Left lung (tissue), 4 donors: ENCODE measurements at regions not wholly inside any gene's neighbourhood (a gene's known extent, or its start where the extent isn't known, plus 50 kb on each side); places are given as distances from the start of the nearest gene placed in this dataset.

Experiments
- ATAC-seq: fragments of 200-7000 bp; cut with Tn5 transposase; one replicate; pipeline ENCODE4 v1.9.1; 2020; ENCODE audit warnings: moderate library complexity
- DNase-seq, 4 donors: peaks; one replicate each; pipeline ENCODE4 v3.0.0-alpha.2; 2013 to 2020
- H3K27ac ChIP-seq, 2 donors: fragments of 200-600 bp; sonication (generic) in 1 of 2; one replicate each; pipeline versions ENCODE4 v1.5.0 to v1.8.0; 2020 to 2021
- H3K27me3 ChIP-seq, 2 donors: fragments of 200-600 bp; sonication (generic) in 1 of 2; one replicate each; pipeline versions ENCODE4 v1.5.0 to v1.8.0; 2020 to 2021
- H3K36me3 ChIP-seq, 2 donors: fragments of 200-600 bp; sonication (generic) in 1 of 2; one replicate each; pipeline versions ENCODE4 v1.5.0 to v1.8.0; 2020 to 2021
- H3K4me1 ChIP-seq, 2 donors: fragments of 200-600 bp; one replicate each; pipeline ENCODE4 v1.8.0; 2021
- H3K4me3 ChIP-seq, 2 donors: fragments of 200-600 bp; sonication (generic) in 1 of 2; one replicate each; pipeline versions ENCODE4 v1.5.0 to v1.8.0; 2020 to 2021; ENCODE audit warnings: mild to moderate bottlenecking in 1 of 2
- H3K9me3 ChIP-seq, 2 donors: fragments of 200-600 bp; sonication (generic) in 1 of 2; one replicate each; pipeline versions ENCODE4 v1.5.0 to v1.8.0; 2020 to 2021
- intact Hi-C, 2 donors: fragments of 100-400 bp; cut with DNase I; formaldehyde crosslinking; loops; one replicate each; pipeline versions ENCODE4 v1.11.2 to v1.14.2; 2022
- TF ChIP-seq, protein P1 (sequence below), 2 donors: fragments of 200-600 bp; sonication (generic) in 1 of 2; IDR thresholded peaks; one replicate each; pipeline versions ENCODE4 v1.5.0 to v1.8.0; 2021; ENCODE audit warnings: antibody characterized with exemption in 2 of 2
- donor health status: DM: no; HTN: yes; CAD: no.
- donor health status: DM: no; HTN: no; CAD: no.

DNA sequence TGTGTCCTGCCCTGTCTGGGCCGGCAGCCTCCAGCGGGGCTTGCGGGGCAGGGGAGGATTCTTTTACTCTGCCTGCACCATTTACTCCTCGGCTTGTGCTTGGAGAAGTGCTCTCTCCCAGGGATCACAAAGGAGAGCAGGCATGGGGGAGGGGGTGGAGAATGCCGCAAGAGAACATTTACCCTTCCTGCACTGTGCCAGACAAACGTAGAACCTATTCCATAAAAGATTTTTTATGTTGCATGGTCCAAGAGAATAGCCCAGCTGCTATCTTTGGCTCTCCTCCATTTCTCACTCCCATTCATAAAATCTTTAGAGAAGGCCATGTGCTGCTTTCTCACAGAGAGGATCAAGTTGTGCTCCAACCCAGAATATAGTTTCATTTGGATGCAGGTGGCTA lies 159.4 kb downstream of the SPTSSA start:
- Histone ChIP-seq H3K27me3 (no peaks in the 10 kb centered on the region), H3K27ac (no peak overlapping the region)
- ATAC-seq = no peak

DNA sequence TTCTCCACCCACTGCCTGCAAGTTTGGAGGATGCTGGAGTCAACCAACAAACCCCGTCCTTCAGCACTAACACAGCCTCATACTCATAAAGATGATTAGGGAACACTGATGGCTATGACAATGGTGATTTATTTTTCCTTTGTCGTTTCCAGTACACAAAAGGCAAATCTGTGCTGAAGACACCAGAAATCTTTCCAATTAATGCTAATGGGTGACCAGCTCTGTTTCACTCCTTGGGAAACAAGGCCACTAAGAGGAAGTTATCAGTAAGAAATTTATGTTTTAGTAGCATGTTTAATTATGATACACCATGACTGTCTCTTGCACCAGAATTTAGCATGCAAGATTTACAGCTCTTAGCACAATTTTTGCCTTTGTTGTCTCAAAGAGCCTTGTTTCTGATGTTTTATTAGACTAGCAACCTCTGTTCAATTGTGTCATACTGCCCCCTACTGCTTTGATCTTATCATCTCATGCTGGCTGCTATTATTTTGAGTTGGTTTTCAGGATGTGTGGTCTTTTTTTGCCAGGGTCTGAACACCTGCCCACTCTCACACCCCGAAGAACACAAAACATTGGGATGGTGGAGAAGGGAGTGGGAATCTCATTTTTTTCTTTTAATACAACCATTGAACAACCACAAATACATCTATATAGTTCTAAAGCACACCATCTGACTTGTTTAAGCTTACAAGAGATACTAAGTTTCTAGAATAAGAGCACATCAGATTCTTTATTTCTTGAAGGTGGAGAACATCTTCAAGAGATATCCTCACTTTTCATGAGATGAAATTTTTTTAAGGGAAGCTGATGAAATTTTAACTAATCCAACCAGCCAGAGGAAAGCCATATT lies 160.9 kb downstream of the SPTSSA start:
- no peaks in the 10 kb centered on the region for H3K27me3 ChIP-seq

More for the DNA sequence above, 159.4 kb downstream of the SPTSSA start:
- intact Hi-C loops = loop anchor here in 1 of 2 donors (10.0 kb wide), 1 partner anchor 458 kb away; no protein-coding TSS in a partner anchor
- TF ChIP-seq, protein P1, sequence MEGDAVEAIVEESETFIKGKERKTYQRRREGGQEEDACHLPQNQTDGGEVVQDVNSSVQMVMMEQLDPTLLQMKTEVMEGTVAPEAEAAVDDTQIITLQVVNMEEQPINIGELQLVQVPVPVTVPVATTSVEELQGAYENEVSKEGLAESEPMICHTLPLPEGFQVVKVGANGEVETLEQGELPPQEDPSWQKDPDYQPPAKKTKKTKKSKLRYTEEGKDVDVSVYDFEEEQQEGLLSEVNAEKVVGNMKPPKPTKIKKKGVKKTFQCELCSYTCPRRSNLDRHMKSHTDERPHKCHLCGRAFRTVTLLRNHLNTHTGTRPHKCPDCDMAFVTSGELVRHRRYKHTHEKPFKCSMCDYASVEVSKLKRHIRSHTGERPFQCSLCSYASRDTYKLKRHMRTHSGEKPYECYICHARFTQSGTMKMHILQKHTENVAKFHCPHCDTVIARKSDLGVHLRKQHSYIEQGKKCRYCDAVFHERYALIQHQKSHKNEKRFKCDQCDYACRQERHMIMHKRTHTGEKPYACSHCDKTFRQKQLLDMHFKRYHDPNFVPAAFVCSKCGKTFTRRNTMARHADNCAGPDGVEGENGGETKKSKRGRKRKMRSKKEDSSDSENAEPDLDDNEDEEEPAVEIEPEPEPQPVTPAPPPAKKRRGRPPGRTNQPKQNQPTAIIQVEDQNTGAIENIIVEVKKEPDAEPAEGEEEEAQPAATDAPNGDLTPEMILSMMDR (IDR thresholded peaks at IDR 0.05) = no peak
- H3K4me1 ChIP-seq = no peaks in the 10 kb centered on the region
- H3K36me3 ChIP-seq = no peaks in the 10 kb centered on the region
- DNase-seq = peak in 2 of 4 donors; percentile 37 to 68
- no peak overlapping the region for H3K4me3 ChIP-seq
- no peaks in the 10 kb centered on the region for H3K9me3 ChIP-seq

GRCh38 chr14:34300330-34300729 lies 161.7 kb downstream of the SPTSSA start:
- no peak for DNase-seq
- TF ChIP-seq, protein P1 (IDR thresholded peaks at IDR 0.05) = no peak
- intact Hi-C loops = loop anchor here in 1 of 2 donors (10.0 kb wide), 1 partner anchor 456 kb away; no protein-coding TSS in a partner anchor

More for the DNA sequence above, 160.9 kb downstream of the SPTSSA start:
- TF ChIP-seq, protein P1 (IDR thresholded peaks at IDR 0.05) = peak; percentile 41 to 59
- DNase-seq (peak in 1 of 4 donors; percentile 40), ATAC-seq (peak; percentile 74)
- no peak overlapping the region for H3K4me3 ChIP-seq
- H3K36me3 ChIP-seq = no peaks in the 10 kb centered on the region
- no peak overlapping the region for H3K27ac ChIP-seq
- intact Hi-C loops = loop anchor here in 1 of 2 donors (10.0 kb wide), 1 partner anchor 456 kb away; no protein-coding TSS in a partner anchor
- H3K4me1 ChIP-seq = no peaks in the 10 kb centered on the region
- no peaks in the 10 kb centered on the region for H3K9me3 ChIP-seq

DNA sequence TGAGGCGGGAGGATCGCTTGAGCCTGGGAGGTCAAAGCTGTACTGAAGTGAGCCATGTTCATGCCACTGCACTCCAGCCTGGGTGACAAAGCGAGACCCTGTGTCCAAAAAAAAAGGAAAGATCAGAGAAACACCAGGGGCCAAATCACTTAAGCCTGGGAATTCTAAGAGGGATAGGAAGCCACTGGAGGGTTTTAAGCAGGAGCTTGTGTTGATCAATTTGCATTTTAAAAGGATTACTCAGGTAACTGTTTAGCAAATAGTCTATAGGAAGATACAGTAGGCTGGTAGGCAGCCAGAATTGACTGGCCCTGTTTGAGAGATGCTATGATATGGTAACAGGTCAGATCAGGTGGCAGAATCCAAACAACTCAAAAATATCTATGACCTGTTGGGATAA lies 162.7 kb downstream of the SPTSSA start:
- H3K27ac ChIP-seq = no peak overlapping the region
- TF ChIP-seq, protein P1 (IDR thresholded peaks at IDR 0.05) = no peak
- H3K9me3 ChIP-seq = no peaks in the 10 kb centered on the region
- ATAC-seq (no peak), DNase-seq (no peak)
- H3K36me3 ChIP-seq = no peaks in the 10 kb centered on the region
- no peak overlapping the region for H3K4me3 ChIP-seq
- intact Hi-C loops = no loop called here
- no peaks in the 10 kb centered on the region for H3K4me1 ChIP-seq
- H3K27me3 ChIP-seq = no peaks in the 10 kb centered on the region

More at GRCh38 chr14:34300330-34300729, 161.7 kb downstream of the SPTSSA start:
- Histone ChIP-seq H3K4me1 (no peaks in the 10 kb centered on the region), H3K27ac (no peak overlapping the region), H3K27me3 (no peaks in the 10 kb centered on the region), H3K4me3 (no peak overlapping the region), H3K9me3 (no peaks in the 10 kb centered on the region), H3K36me3 (no peaks in the 10 kb centered on the region)
- no peak for ATAC-seq

- intact Hi-C loops = no loop called here
- no peaks in the 10 kb centered on the region for H3K4me1 ChIP-seq
- DNase-seq (no peak), ATAC-seq (no peak)
- H3K4me3 ChIP-seq = no peak overlapping the region
- no peaks in the 10 kb centered on the region for H3K27me3 ChIP-seq
- no peaks in the 10 kb centered on the region for H3K9me3 ChIP-seq
- no peaks in the 10 kb centered on the region for H3K36me3 ChIP-seq
- TF ChIP-seq, protein P1 (IDR thresholded peaks at IDR 0.05) = no peak
- no peak overlapping the region for H3K27ac ChIP-seq
Observed at GRCh38 chr14:34297786-34298520, 164.1 kb downstream of the SPTSSA start.
